HG02870 (cell line): ENCODE measurements at regions not wholly inside any gene's neighbourhood (a gene's known extent, or its start where the extent isn't known, plus 50 kb on each side); places are given as distances from the start of the nearest gene placed in this dataset.

ENCODE experiments used
- ATAC-seq: cut with Tn5 transposase; IDR thresholded peaks from one replicate; pipeline ENCODE4 v1.9.1; 2021; ENCODE audit warnings: mild to moderate bottlenecking, moderate library complexity; ENCODE audit not compliant: unreplicated experiment

- ATAC-seq, result no peak
These were observed 663.7 kb upstream of the B3GAT1 start for GRCh38 chr11:135075740-135076139.

- ATAC-seq, result no peak
These were observed 662.5 kb upstream of the B3GAT1 start for GRCh38 chr11:135074397-135074998.

GRCh38 chr11:135073870-135074269, 661.8 kb upstream of the B3GAT1 start:
- ATAC-seq, result no peak

- no peak for ATAC-seq
These were observed 661.3 kb upstream of the B3GAT1 start for GRCh38 chr11:135073381-135073780.

- ATAC-seq, result no peak
These were observed 657.8 kb upstream of the B3GAT1 start for GRCh38 chr11:135069890-135070289.

- ATAC-seq, result no peak
These were observed 657.0 kb upstream of the B3GAT1 start for GRCh38 chr11:135069063-135069462.

GRCh38 chr11:135062994-135063393, 651.0 kb upstream of the B3GAT1 start:
- ATAC-seq, result no peak

GRCh38 chr11:135061166-135061565, 649.1 kb upstream of the B3GAT1 start:
- no peak for ATAC-seq

GRCh38 chr11:135046986-135047385, 634.9 kb upstream of the B3GAT1 start:
- no peak for ATAC-seq

GRCh38 chr11:135046556-135046955, 634.5 kb upstream of the B3GAT1 start:
- ATAC-seq, result no peak

- ATAC-seq, result no peak
These were observed 631.4 kb upstream of the B3GAT1 start for GRCh38 chr11:135043434-135043833.

- no peak for ATAC-seq
These were observed 625.8 kb upstream of the B3GAT1 start for GRCh38 chr11:135037828-135038227.

- no peak for ATAC-seq
These were observed 624.7 kb upstream of the B3GAT1 start for GRCh38 chr11:135036488-135037297.

GRCh38 chr11:135035282-135035681, 623.2 kb upstream of the B3GAT1 start:
- ATAC-seq, result no peak

GRCh38 chr11:135033540-135033939, 621.5 kb upstream of the B3GAT1 start:
- no peak for ATAC-seq

- no peak for ATAC-seq
These were observed 619.4 kb upstream of the B3GAT1 start for GRCh38 chr11:135031205-135031989.

GRCh38 chr11:135027461-135027860, 615.4 kb upstream of the B3GAT1 start:
- no peak for ATAC-seq

GRCh38 chr11:135023499-135023898, 611.5 kb upstream of the B3GAT1 start:
- ATAC-seq, result no peak

GRCh38 chr11:135022454-135022853, 610.4 kb upstream of the B3GAT1 start:
- no peak for ATAC-seq

- no peak for ATAC-seq
These were observed 607.9 kb upstream of the B3GAT1 start for GRCh38 chr11:135019899-135020298.

- ATAC-seq, result no peak
These were observed 607.4 kb upstream of the B3GAT1 start for GRCh38 chr11:135019343-135019871.
